Epidermal melanocyte (primary cell): ENCODE measurements at regions not wholly inside any gene's neighbourhood (a gene's known extent, or its start where the extent isn't known, plus 50 kb on each side); places are given as distances from the start of the nearest gene placed in this dataset.

Source experiments
- DNase-seq: peaks from one replicate; pipeline ENCODE4 v3.0.0; 2011; ENCODE audit warnings: low spot score; ENCODE audit not compliant: insufficient read length

- no peak for DNase-seq
Measured at GRCh38 chr2:18092760-18093159, 214.3 kb downstream of the KCNS3 start.

DNA sequence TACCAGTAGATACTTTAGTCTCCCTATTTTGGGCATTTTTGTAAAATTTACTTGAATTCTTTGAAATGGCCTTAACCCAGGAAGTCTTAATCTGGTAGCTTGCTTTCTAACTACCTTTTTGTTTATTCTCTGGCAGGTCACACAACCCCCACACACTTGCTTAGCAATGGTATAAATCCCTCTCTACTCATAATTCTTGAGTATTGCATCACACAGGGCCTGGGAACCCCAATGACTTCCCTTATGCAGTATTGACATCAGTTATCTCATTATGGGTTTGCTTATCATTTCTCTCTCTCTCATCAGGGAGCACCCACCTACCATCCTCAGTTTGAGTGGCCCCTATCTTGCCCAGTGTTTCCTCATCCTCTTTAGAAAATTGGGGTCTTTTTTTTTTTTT is 207.1 kb downstream of the KCNS3 start:
- DNase-seq: no peak

DNA sequence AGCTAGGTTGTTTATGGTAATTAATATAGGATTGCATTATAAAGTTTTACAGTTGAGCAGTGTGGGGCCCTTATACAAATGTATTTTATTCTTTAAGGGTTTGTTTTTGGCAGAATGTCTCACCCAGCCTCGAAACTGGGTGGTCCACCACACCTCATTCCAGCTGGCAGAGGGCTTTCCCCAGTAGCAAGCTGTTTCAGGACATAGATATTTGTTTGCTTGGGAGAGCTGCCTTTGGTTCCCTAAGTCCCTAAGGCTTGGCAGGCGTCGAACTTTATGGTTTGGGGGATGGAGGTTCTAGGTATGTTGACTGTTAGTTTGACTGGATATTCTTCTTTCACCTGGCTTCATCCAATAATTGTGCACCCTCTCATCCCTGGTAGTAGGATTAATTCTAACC is 205.9 kb downstream of the KCNS3 start:
- DNase-seq: no peak

DNA sequence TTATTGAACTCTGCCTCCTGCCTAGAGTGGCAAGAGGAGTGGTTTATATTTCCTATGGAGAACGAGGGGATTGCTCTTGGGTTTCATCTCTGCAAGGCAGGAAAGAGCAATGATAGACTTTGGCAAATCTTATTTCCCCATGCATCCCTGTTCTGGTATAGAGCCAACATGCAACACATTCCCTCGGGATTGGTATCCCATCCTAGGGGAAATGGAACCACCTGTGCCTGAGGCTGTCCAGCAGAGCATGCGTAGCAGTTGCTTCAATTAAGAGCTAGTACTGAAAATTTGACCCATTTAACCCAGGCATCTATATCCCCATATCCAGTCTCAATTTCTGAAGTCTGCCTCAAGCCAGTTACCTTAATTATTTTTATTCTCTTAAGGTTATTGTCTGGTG is 205.3 kb downstream of the KCNS3 start:
- no peak for DNase-seq

DNA sequence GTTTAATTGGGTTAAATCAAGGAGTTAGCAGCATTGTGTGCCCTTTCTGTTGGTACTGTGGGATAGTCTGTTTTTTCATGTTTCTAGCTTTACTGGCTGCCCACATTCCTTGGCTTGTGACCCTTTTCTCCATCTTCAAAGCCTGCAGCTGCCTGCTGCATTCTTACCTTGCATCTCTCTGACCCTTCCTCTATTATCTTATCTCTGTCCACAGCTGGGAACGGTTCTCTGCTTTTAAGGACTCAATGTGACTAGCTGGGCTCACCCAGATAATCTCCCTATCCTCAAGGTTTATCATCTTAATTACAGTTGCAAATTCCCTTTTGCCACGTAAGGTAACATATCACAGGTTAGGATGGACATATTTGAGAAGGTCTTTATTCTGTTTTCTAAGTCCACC is 199.7 kb downstream of the KCNS3 start:
- DNase-seq: no peak

DNA sequence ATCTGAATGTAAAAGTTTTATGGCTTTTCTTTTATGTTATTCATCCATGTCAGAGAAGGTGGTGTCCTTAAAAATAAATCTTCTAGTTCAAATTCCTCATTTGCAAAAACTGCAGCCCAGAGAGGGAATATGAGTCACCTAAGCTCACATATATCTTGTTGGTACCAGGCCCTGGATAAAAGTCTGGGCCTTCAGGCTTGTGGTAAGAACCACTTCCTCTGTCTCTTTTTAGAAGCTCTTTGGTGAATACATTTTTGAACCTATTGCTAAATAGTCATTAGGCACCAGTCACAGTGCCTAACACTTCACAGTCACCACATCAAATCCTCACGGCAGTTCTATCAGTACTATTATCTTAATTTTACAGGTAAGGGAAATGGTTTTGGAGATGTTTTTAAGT is 199.2 kb downstream of the KCNS3 start:
- DNase-seq: no peak

DNA sequence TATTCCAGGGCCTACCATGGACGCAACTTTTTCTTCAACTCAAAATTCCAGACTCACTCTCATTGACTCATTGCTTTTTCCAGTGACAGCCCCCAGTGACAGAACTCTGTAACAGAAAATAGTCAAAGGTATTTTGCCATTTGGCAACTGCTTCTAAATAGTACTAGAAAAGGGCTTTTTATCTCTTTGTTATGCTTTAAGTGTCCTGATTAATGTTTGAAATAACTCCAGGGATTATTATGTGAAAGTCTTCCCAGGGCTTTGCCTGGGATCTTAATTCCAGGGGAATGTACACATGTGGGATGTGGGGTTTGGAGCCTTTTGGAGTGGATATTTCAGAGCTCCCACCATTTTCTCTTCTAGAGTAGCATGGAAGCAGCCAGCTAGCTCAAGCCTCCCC is 198.8 kb downstream of the KCNS3 start:
- DNase-seq: no peak

GRCh38 chr2:18074476-18074875 is 196.0 kb downstream of the KCNS3 start:
- DNase-seq: no peak

GRCh38 chr2:18073601-18074000 is 195.1 kb downstream of the KCNS3 start:
- DNase-seq: no peak

DNA sequence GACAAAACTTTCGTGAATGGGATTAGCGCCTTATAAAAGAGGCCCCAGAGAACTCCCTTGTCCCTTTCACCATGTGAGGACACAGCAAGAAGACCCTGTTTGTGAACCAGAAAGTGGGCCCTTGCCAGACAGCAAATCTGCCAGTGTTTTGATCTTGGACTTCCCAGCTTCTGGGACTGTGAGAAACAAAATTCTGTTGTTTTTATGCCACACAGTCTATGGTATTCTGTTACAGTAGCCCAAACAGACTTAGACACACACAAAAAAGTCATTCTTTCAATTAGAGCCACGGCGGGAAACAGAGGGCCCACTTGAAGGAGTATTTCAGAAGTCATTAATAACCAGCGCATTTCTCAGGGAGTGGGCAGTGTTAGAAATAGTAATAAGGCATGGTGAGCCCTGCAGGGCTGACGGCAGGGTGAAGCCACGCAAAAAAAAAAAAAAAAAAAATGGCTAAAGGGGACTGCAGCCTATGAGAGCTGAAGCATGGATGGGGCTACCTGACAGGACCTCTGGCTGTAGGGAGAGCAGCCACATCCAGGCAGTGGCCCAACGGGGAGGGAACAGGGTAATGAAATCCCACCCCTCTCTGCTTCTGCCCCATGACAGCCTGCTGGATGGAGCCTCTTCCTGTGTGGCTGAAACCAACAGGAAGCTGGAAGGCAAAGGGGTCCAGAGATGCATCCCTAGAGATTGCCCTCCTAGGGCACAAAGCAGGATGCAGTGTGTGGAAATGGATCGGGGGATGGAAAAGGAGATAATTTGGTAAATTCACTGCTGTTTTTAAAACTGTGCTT is 189.3 kb downstream of the KCNS3 start:
- peak; percentile 38 for DNase-seq

DNA sequence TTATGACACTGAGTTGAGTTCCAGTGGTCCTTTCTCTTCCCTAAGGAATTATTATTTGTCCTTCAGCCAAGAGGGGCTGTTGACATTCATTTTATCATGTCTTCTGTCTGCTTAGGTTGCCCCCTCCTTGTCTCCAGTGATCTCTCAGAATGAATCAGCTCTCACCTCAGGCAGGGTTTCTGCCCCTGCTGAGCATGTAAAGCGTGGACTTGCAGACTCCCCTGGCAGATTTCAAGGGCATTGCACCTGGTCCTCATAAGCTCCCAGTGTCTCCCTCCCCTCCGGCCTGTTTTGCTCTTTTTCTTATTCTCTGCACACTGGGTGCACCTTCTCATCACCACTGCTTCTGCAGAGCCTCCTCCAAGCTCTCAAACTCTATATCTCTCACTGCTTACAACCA is 188.4 kb downstream of the KCNS3 start:
- no peak for DNase-seq

DNA sequence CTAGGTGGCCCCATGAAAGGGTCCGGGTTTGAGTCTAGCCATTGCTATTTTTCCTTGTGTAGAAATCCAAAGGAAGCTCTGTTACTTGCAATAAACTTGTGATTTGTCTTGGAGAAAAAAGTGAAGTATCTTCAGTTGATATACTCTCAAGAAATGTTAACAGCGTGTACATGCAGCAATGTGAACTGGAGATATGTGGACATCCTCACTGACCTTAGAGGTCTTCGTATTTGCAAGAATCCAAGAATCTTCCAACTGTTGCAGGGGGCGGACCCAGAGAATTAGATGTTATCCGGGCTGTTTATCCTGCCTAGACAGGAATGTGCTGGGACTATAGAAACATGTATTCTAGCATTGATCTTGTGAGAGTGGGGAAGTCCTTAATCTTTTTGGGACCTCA is 187.6 kb downstream of the KCNS3 start:
- DNase-seq: no peak

DNA sequence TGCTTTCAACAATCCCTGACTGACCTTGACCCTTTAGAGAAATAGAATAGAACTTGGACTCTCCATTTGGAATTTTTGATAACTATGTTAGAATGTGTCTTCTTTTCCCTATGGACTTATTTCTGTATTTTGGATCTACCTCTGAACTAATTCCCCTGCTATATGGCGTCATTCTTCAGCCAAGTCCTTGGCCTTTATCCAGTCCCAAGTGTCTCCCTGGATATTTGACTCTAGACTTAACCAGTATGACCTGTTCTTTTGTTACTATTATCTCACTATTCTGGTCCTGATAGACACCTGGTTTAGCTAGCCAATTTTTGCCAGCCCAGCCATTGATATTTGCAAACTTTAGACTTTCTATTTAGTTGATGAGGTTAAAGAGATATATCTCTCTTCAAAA is 186.8 kb downstream of the KCNS3 start:
- no peak for DNase-seq

GRCh38 chr2:18063826-18064470 is 185.5 kb downstream of the KCNS3 start:
- no peak for DNase-seq

DNA sequence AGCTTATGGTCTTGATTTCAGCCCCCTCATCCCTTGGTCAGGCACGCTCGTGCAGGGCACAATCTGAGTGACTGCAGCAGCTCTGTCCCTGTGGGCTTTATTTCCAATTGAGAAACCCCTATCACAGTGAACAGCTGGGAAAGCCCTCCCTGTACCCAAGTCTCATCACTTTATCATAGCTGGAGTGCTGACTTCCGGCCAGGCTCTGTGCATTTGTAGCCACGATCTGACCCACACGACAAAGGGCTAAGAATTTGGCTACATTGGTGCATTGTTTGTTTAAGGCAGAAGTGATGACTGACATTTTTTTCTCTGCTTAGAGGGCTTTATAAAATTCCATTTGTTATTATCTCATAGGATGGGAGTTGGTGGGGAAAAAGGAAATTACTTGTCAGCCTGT is 184.4 kb downstream of the KCNS3 start:
- no peak for DNase-seq

- no peak for DNase-seq
Measured at GRCh38 chr2:18061717-18062116, 183.2 kb downstream of the KCNS3 start.

GRCh38 chr2:18057657-18058056 is 179.2 kb downstream of the KCNS3 start:
- no peak for DNase-seq

DNA sequence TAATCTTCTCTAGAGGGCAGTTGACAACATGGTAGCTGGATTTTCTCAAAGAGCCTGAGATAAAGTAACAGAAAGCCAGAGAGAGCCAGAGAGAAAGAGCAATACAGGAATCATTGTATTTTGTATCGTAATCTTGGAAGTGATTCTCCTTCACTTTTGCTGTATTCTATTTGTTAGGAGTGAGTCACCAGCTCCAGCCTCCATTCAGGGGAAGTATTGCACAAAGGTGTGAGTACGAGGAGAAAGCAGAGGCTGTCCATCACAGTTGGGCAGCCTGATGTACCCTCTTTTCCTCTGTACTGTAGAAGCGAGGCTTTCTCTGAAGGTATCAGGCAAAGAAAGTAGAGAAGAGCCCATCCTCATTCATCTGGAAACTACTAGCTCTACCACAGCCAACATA is 176.8 kb downstream of the KCNS3 start:
- no peak for DNase-seq

DNA sequence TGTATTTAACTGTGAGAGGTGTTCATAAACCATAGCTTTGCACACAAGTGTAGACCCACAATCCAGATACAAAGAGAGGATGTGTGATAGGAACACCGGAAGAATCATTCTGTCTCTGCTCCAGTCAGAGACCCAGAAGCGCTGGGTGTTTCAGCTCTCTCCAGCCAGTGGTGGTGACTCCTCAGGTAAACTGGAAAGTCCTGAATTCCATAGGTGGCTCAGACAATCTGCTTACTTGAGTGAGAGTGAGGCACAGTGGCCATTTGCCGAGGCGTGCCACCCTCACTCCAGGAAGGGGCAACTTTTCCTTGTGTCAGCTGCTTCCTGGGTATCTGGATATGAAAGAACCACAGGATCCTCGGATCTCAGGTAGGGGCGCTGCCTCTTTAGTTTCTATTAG is 171.5 kb downstream of the KCNS3 start:
- no peak for DNase-seq

GRCh38 chr2:18049325-18049724 is 170.9 kb downstream of the KCNS3 start:
- no peak for DNase-seq

DNA sequence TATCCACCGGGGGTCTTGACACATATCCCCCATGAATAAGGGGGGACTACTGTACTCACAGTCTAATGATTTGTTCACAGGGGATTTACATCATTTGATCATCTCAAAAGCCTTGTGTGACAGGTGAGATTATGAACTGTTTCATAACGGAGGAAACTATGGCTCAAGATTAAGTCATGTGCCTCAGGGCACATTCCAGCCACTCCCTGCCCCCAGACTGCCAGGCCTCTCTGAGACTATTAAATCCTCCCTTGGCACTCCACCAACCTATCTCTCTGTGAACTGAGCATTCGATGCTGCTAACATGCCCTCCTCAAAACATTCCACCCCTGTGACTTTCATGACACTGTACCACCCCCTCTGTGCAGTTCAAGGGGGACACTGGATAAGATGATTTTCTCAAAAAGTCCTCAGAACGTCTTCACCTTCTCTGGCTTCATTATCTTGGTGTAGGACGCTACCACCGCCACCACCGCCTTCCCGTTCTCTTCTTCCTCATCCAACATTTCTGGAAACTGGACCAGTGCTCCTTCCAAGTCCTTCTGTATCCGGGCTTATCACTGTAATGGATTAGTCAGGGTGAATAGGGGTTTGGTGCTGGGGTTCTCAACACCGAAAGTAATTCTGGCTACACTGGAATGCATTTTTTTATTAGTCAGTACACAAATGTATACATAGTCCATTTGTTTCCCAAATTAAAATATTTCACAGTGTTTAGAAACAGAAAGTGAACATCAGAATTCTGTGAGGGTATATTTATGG is 169.6 kb downstream of the KCNS3 start:
- DNase-seq: peak; percentile 40

- DNase-seq: no peak
Measured at GRCh38 chr2:18047213-18047611, 168.7 kb downstream of the KCNS3 start.
